Fibroblast of the aortic adventitia (primary cell): ENCODE measurements at regions not wholly inside any gene's neighbourhood (a gene's known extent, or its start where the extent isn't known, plus 50 kb on each side); places are given as distances from the start of the nearest gene placed in this dataset.

Experiments used
- DNase-seq: peaks from one replicate; pipeline ENCODE4 v3.0.0-alpha.2; 2010; ENCODE audit warnings: low read depth
- H3K4me3 ChIP-seq: 2 replicates; pipeline ENCODE4 v1.5.1; 2011; ENCODE audit warnings: low read depth, mild to moderate bottlenecking, control low read depth, low read length, moderate library complexity
- CTCF ChIP-seq: IDR thresholded peaks from 2 replicates; pipeline ENCODE4 v1.5.1; 2011; ENCODE audit warnings: mild to moderate bottlenecking, low read length, control low read depth, inconsistent platforms; ENCODE audit not compliant: insufficient read depth

- no peak overlapping the region for H3K4me3 ChIP-seq
- no peak for DNase-seq
- TF ChIP-seq CTCF = no peak
Observed at GRCh38 chr9:89972535-89972934, 367.7 kb downstream of the GADD45G start.

- no peak overlapping the region for H3K4me3 ChIP-seq
- no peak for DNase-seq
- TF ChIP-seq CTCF = no peak
Observed at GRCh38 chr9:89974582-89974981, 369.8 kb downstream of the GADD45G start.

GRCh38 chr9:89975024-89975423 lies 370.2 kb downstream of the GADD45G start:
- no peak overlapping the region for H3K4me3 ChIP-seq
- TF ChIP-seq CTCF = no peak
- DNase-seq = no peak

- TF ChIP-seq CTCF = no peak
- DNase-seq = no peak
- no peak overlapping the region for H3K4me3 ChIP-seq
Observed at GRCh38 chr9:89975630-89976029, 370.8 kb downstream of the GADD45G start.

GRCh38 chr9:89978185-89978584 lies 373.4 kb downstream of the GADD45G start:
- peak; percentile 15 for DNase-seq
- H3K4me3 ChIP-seq = no peak overlapping the region
- TF ChIP-seq CTCF = peak; percentile 36

- DNase-seq = no peak
- no peak for TF ChIP-seq CTCF
- no peak overlapping the region for H3K4me3 ChIP-seq
Observed at GRCh38 chr9:89980600-89980999, 375.8 kb downstream of the GADD45G start.

GRCh38 chr9:89982016-89982415 lies 377.2 kb downstream of the GADD45G start:
- H3K4me3 ChIP-seq = no peak overlapping the region
- no peak for DNase-seq
- TF ChIP-seq CTCF = no peak
